ENCODE measurements at regions not wholly inside any gene's neighbourhood (a gene's known extent, or its start where the extent isn't known, plus 50 kb on each side); places are given as distances from the start of the nearest gene placed in this dataset.

GRCh38 chr16:54631782-54632181 is 298.9 kb upstream of the IRX5 start:
- TF ChIP-seq POLR2A (IDR thresholded peaks at IDR 0.05) = no peak
- TF ChIP-seq, protein P1, sequence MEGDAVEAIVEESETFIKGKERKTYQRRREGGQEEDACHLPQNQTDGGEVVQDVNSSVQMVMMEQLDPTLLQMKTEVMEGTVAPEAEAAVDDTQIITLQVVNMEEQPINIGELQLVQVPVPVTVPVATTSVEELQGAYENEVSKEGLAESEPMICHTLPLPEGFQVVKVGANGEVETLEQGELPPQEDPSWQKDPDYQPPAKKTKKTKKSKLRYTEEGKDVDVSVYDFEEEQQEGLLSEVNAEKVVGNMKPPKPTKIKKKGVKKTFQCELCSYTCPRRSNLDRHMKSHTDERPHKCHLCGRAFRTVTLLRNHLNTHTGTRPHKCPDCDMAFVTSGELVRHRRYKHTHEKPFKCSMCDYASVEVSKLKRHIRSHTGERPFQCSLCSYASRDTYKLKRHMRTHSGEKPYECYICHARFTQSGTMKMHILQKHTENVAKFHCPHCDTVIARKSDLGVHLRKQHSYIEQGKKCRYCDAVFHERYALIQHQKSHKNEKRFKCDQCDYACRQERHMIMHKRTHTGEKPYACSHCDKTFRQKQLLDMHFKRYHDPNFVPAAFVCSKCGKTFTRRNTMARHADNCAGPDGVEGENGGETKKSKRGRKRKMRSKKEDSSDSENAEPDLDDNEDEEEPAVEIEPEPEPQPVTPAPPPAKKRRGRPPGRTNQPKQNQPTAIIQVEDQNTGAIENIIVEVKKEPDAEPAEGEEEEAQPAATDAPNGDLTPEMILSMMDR (IDR thresholded peaks at IDR 0.05) = no peak
